SU-DHL-6 (cell line): ENCODE measurements at regions not wholly inside any gene's neighbourhood (a gene's known extent, or its start where the extent isn't known, plus 50 kb on each side); places are given as distances from the start of the nearest gene placed in this dataset.

Source experiments
- H2AFZ ChIP-seq: fragments of 200-600 bp; sonication (generic); 2 replicates; pipeline ENCODE4 v1.6.1; 2014; ENCODE audit warnings: low read depth, mild to moderate bottlenecking, moderate library complexity, mixed read lengths, antibody characterized with exemption, low read length; ENCODE audit not compliant: severe bottlenecking
- H3F3A ChIP-seq: fragments of 200-600 bp; shearing (Covaris generic); 2 replicates; pipeline ENCODE4 v1.6.0; 2016; ENCODE audit warnings: antibody characterized with exemption, mild to moderate bottlenecking; ENCODE audit not compliant: insufficient read depth
- H3K27ac ChIP-seq: fragments of 200-600 bp; sonication (generic); 2 replicates; pipeline ENCODE4 v1.5.1; 2016; ENCODE audit warnings: low read depth, mild to moderate bottlenecking, low read length, moderate library complexity, mixed read lengths
- H3K27me3 ChIP-seq: fragments of 200-600 bp; sonication (generic), shearing (Covaris generic); 2 replicates; pipeline ENCODE4 v1.6.0; 2014; ENCODE audit warnings: mild to moderate bottlenecking, low read length
- H3K36me3 ChIP-seq: fragments of 200-600 bp; sonication (generic); 2 replicates; pipeline ENCODE4 v1.6.1; 2014; ENCODE audit warnings: mild to moderate bottlenecking, low read length, mixed read lengths
- H3K4me2 ChIP-seq: fragments of 300-600, 200-600 bp; shearing (Covaris generic), sonication (generic); 2 replicates; pipeline ENCODE4 v1.6.0; 2014; ENCODE audit warnings: low read length, low read depth, mild to moderate bottlenecking; ENCODE audit not compliant: poor library complexity, severe bottlenecking
- H3K4me3 ChIP-seq: fragments of 200-600 bp; sonication (generic); 2 replicates; pipeline ENCODE4 v1.5.1; 2014; ENCODE audit warnings: antibody characterized with exemption, low read length, mild to moderate bottlenecking, mixed read lengths; ENCODE audit not compliant: insufficient read depth, poor library complexity, severe bottlenecking
- H3K79me2 ChIP-seq: fragments of 200-600 bp; sonication (generic); 2 replicates; pipeline ENCODE4 v1.6.1; 2014; ENCODE audit warnings: mild to moderate bottlenecking, low read length, moderate library complexity; ENCODE audit not compliant: insufficient read depth
- H3K9ac ChIP-seq: fragments of 200-600 bp; sonication (generic); 2 replicates; pipeline ENCODE4 v1.7.0; 2014; ENCODE audit warnings: mild to moderate bottlenecking, low read length
- H3K9me2 ChIP-seq: fragments of 200-600 bp; sonication (generic); replicated peaks from 2 replicates; pipeline ENCODE4 v1.6.1; 2014; ENCODE audit warnings: low read length; ENCODE audit not compliant: insufficient read depth
- H3K9me3 ChIP-seq: fragments of 200-600 bp; sonication (generic); 2 replicates; pipeline ENCODE4 v1.6.1; 2014; ENCODE audit warnings: low read length, mixed read lengths; ENCODE audit not compliant: insufficient read depth
- H4K20me1 ChIP-seq: fragments of 200-600 bp; sonication (generic); 2 replicates; pipeline ENCODE4 v1.6.1; 2014; ENCODE audit warnings: low read depth, mild to moderate bottlenecking, antibody characterized with exemption, low read length, moderate library complexity, mixed read lengths
- CTCF ChIP-seq: fragments of 200-600 bp; sonication (generic); IDR thresholded peaks from one replicate; pipeline ENCODE4 v1.5.1; 2017; ENCODE audit warnings: antibody characterized with exemption, mild to moderate bottlenecking, low read length, moderate library complexity; ENCODE audit not compliant: insufficient read depth, poor library complexity, severe bottlenecking
- EZH2phosphoT487 ChIP-seq: fragments of 200-600 bp; sonication (generic), shearing (Covaris generic); conservative IDR thresholded peaks from 2 replicates; pipeline ENCODE4 v1.6.1; 2018; ENCODE audit warnings: mild to moderate bottlenecking, antibody characterized with exemption, low read length, moderate library complexity, mixed read lengths

DNA sequence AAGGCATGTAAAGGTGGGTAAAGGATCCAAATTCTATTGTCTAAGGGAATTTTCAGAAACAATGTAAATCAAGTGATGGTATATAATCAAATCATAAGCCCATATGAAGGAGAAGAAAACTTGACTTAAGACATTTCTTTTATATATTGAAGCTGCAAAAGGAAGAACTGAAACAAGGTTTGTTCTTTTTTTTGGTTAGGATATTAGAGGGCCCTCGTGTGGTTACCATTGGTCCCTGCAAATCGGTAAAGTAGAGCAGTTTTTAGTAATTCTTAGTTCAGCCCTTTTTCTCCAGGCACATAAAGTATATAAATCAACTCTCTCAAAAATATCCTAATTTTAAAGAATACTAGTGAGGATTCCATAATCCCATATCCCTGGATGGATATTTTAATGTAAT lies 105.6 kb upstream of the STK17B start:
- H3K9me3 ChIP-seq: no peaks in the 10 kb centered on the region
- peaks cover 48% of the 10 kb centered on the region for H3F3A ChIP-seq
- H3K27me3 ChIP-seq: no peaks in the 10 kb centered on the region
- no peaks in the 10 kb centered on the region for H3K79me2 ChIP-seq
- H3K9ac ChIP-seq: peak overlapping the region; percentile 56
- TF ChIP-seq EZH2phosphoT487 (no peak), CTCF (peak; percentile 80)
- peak overlapping the region; percentile 95 for H3K4me2 ChIP-seq
- no peak overlapping the region for H2AFZ ChIP-seq
- H3K4me3 ChIP-seq: peak overlapping the region; percentile 8
- no peaks in the 10 kb centered on the region for H3K9me2 ChIP-seq
- H3K36me3 ChIP-seq: no peaks in the 10 kb centered on the region
- H3K27ac ChIP-seq: peak overlapping the region; percentile 99
- H4K20me1 ChIP-seq: no peaks in the 10 kb centered on the region

DNA sequence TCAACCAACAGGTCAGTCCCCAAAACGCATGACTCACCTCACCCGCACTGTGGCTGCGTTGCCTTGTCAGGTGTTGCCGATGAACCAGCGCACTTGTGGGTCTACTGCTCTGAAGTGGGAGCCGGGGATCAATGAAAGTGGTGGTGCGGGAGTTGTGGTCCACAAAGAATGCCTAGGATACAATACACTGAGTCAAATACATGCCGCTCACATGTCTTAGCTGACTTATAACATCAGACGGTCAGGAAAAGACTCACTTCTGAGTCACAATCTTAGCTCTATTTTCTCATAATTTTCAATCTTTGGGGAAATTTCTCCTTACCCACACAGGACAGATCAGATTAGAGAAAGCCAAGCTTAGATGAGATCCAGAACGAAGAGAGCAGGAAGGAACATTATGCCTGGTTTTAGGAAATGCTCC lies 107.1 kb upstream of the STK17B start:
- H3K4me2 ChIP-seq: no peak overlapping the region
- no peaks in the 10 kb centered on the region for H3K79me2 ChIP-seq
- no peaks in the 10 kb centered on the region for H4K20me1 ChIP-seq
- no peaks in the 10 kb centered on the region for H3K9me2 ChIP-seq
- no peaks in the 10 kb centered on the region for H3K9me3 ChIP-seq
- H3K27ac ChIP-seq: no peak overlapping the region
- peaks cover 35% of the 10 kb centered on the region for H3F3A ChIP-seq
- H2AFZ ChIP-seq: no peak overlapping the region
- no peaks in the 10 kb centered on the region for H3K27me3 ChIP-seq
- TF ChIP-seq CTCF: no peak
- no peak overlapping the region for H3K9ac ChIP-seq
- H3K36me3 ChIP-seq: no peaks in the 10 kb centered on the region
- no peak overlapping the region for H3K4me3 ChIP-seq

DNA sequence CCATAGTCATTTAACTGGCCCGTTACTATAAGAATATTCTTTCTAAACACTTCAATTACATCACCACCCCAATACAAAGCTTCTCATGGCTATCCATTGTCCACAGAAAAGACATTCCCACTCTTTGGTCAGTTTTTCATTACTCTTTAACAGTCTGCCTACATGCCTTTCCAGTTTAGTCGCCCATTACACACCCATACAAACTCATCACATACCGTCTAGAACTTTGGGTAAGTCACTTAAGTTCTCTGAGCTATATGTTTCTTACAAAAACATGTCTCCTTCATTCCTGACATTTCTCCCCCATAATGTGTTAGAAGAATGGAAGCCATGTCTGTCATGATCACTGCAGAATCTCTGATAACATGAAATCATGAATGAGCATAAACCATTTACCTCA lies 108.2 kb upstream of the STK17B start:
- no peaks in the 10 kb centered on the region for H3K36me3 ChIP-seq
- no peak overlapping the region for H3K4me3 ChIP-seq
- no peak overlapping the region for H3K27ac ChIP-seq
- no peaks in the 10 kb centered on the region for H3K9me3 ChIP-seq
- no peak overlapping the region for H3K4me2 ChIP-seq
- no peak for TF ChIP-seq EZH2phosphoT487
- no peak for TF ChIP-seq CTCF
- no peaks in the 10 kb centered on the region for H3K9me2 ChIP-seq
- no peaks in the 10 kb centered on the region for H3K79me2 ChIP-seq
- H3F3A ChIP-seq: peaks cover 24% of the 10 kb centered on the region
- no peaks in the 10 kb centered on the region for H3K27me3 ChIP-seq
- H2AFZ ChIP-seq: no peak overlapping the region
- H4K20me1 ChIP-seq: no peaks in the 10 kb centered on the region
- no peak overlapping the region for H3K9ac ChIP-seq
